Smooth muscle cell of the brain vasculature (primary cell): ENCODE measurements at regions not wholly inside any gene's neighbourhood (a gene's known extent, or its start where the extent isn't known, plus 50 kb on each side); places are given as distances from the start of the nearest gene placed in this dataset.

Experiments
- DNase-seq: peaks from one replicate; pipeline ENCODE4 v3.0.0-alpha.2; 2012; ENCODE audit warnings: low read depth, low spot score

DNA sequence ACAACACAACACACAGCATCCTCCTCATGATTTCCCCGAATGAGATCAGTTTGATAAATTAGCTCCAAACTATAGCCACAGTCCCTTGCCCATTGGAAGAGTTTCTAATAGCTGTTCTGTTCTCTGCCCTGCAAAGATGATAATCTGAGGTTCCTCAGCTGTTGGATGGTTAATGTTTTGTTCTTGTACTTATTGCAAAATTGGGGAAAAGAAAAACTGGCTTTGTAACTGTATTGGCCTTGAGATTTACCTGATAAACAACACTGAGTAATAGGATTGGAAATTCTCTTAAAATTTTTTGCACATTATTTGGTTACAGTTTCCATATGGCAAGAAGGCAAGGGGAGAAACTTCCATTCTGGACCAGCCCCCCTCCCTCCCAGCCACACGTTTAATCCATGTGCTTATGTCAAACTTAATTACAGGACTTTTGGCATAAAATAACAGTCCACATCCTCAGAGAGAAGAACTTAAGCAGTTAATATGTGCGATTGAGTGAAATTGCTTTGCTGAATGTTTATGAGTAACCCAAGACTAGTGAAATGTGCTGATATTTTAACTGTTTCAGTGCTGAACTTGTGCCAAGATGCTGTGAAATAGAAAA, 119.1 kb upstream of the ZFHX3 start:
- DNase-seq: no peak

DNA sequence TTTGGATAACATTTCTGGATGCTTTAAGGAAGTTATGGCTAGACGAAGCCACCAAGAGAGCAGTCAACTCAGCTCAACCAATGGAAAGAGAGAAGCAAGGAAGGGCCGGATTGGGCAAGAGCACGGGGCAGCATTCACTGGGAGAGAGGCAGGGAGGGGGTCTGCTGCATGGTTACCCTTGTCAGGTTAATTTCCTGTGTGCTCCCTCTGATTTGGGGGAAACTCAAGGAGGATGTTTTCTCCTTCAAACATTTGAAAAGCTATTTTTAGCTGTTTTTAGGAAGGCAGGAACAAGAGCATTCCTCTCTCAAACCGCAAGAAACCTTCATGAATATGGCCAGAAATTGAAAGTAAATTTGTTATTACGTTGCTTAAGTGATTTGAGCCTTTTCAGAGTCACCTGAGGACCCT, 118.5 kb upstream of the ZFHX3 start:
- DNase-seq: no peak

DNA sequence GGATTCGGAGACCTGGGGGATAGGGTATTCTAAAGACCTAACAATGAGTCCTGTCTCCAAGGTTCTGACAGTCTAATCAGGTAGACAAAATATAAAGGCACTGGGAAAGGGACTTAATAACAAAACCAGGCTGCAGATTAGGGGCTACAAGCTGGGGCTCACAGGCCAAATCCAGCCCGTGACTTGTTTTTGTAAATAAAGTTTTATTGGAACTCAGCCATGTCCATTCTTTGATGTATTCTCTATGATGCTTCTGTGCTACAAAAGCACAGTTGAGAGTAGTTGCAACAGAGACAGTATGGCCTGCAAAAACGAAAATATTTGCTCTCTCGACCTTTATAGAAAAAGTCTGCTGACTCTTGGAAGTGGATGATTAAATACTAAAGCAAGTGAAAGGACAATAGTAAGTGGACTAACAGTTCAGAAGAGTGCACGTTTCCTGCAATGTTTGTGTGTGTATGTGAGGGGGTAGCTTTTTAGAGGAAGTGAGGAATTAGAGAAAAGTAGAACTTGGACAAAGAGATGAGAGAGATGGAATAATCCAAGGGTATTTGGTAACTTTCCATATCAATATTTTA, 115.4 kb upstream of the ZFHX3 start:
- no peak for DNase-seq

DNA sequence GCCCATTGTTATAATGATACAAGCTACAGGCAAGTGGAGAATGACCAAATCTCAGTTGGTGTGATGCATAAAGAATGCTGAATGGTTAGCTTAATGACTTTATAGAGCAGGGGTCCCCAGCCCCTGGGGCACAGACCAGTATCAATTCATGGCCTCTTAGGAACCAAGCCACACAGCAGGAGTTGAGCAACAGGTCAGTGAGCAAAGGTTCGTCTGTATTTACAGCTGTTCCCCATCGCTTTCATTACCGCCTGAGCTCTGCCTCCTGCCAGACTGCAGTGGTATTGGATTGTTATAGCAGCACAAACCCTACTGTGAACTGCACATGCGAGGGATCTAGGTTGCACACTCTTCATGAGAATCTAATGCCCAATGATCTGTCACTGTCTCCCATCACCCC, 114.0 kb upstream of the ZFHX3 start:
- DNase-seq: no peak

DNA sequence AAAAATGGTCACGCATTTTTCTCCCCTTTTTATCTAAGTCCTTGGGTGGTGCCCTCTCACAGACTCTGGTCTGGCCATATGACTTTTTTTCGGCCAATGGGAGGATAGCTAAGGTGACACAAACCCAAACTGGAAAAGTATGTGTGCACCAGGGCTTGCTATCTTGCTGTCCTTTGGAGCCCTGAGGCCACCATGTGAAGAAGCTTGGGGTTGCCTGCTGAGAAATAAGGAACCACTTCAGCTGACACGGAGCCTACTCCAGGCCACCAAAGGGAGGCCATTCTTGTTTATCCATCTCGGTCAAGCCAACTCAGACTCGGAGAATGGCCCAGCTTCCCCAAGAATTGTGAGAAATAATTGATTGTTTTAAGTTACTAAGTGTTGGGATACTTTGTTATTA, 111.4 kb upstream of the ZFHX3 start:
- DNase-seq: no peak

DNA sequence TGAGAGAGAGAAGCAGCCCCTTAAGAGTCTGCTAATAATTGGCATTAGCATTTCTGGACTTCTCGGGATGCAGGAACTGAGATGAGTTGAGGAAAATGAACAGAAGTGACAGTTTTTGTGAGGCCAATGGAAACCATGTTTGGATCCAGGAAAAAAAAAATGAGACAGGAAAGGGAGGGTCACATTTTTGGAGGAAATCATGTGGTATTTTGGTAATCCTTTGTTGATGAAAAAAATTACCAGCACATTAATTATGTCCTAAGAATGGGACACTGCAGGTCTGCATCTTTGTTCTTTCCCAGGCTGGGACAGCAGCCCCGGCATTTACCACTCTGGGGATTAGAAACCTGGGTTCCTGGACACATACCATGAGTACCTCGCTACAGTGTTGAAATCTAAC, 109.9 kb upstream of the ZFHX3 start:
- DNase-seq: no peak

DNA sequence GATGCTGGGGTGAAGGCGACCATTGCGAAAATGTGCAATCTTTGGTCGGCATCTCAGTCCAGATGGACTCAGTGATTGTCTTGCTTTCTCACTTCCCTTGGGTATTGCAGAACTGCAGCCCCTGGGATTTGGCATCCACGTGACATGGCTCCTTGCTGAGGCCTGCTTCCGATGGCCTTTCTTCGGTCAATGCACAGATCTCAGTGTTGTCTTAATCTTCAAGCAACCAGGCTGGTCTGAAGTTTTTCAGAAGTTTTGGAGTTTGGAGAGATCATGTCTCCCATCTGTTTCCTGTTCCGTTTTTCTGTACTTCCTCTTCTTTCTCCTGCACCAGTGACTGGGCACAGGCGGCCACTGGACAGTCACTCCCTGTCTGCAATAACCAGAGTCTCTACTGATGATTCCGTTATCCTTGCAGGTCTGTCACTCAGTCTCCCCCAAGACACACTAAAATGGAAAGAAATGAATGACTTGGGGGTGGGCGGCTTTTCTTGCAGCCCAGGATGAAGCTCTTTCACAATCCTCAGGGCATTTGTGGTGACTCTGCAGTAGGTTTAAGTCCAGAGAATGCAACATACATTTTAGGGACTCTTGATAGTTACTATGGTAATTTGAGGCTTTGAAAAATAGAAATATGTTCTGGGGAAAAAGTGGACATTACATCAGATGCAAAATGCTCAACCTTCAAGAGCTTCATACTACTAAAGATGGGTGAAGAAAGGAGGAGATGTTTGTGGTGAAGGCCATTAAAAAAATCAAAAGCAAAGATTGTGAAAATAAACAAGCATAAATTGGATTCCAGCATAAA, 106.3 kb upstream of the ZFHX3 start:
- DNase-seq: no peak

DNA sequence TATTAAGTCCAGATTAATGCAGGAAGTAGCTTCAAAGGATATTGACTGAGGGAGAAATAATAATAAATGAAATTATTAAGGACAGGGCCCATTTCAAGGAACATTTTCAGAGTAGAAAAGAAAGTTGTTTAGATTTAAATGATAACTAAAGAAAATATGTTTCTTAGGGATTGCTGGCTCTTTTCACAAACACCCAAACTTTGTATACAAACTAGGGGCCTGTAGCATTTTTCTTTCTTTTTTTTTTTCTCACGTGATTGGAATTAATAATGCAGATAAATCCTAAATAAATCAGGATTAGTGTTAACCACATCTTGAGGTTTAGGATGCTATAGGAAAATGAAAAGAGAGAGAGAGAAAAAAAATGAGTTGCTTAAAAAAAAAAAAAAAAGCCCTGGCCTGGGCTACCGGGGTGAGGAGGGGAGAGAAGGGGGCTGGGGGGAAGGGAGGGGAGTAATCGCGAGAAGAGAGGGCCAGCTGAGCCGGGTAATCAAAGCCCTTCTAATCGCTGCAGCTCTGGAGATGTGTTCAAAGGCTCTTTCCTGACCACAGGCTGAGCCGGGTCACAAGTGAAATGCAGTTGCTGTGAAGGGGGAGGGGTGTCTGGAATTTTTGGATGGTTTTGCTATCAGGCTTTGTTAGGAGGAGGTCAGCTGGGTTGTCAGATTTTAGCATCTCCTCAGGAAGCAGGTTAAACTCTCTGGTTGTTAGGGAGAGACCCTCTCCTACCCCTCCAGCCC, 104.6 kb upstream of the ZFHX3 start:
- DNase-seq: no peak

DNA sequence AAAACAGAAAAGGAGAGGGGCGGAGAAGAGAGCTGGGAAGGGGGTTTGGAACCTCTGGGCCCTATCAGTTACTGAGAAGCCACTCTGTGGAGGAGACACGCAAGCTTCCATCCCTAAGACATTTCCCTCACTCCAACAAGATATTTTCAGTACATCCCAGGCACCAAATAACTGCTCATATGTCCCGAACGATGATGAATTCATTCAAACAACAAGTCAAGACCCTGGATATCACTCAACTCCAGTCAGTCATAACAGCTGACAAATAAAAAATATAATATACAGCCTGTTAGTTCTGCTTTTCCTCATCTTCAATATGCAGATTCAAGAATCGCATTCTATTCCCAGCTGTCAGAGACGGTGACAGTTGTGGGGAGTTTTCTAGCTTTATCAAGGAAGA, 104.0 kb upstream of the ZFHX3 start:
- no peak for DNase-seq

DNA sequence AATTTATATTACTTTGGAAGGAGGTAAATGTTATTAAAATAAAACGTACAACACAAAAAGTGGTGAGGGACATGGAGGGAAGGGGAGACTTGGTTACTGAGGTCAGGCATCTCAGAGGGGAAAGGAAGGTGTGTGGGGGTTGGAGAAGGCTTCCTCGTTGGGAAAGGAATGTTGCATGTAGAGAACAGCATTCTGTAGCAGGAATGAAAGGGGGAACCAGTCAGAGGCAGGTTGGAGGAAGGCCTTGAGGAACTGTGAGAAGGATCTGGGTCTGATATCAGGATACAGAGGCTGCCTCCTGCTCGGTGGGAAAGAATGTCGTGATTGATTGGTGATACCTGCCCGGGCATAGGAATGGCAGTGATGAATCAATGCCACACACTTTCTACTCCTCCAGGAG, 103.3 kb upstream of the ZFHX3 start:
- no peak for DNase-seq

DNA sequence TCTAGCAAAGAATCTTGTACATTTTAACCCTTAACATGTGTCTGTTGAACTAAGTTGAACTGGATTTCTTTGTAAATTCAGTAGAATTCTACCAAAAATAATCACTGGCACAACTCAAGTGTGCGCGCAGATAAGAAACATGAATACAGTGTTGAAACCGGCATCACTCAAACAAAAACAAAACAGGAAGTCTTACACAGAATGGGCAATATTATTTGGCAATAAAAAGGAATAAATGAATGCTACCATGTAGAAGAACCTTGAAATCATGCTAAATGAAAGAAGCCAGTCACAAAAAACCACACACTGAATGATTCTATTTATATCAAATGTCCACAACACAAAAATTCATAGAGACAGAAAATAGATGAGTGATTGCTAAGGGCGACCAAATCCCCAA, 102.9 kb upstream of the ZFHX3 start:
- no peak for DNase-seq

DNA sequence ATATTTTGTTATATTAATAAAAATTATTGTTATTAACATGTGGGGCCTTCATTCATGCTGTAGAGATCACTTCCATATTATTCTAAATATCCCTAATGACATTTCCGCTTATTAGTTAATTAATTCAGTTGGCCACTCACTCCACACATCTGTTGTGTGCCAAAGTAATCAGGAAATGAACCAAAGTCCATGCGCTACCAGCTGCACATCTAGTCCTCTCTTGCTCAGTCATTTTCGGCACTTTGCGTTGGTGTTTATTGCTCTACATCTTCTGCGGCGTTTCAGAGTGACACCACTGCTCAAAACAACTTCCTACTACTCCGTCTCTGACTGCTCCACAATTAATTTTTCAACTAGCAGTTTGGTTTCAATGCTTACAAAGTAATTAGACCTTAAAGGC, 101.4 kb upstream of the ZFHX3 start:
- DNase-seq: no peak

DNA sequence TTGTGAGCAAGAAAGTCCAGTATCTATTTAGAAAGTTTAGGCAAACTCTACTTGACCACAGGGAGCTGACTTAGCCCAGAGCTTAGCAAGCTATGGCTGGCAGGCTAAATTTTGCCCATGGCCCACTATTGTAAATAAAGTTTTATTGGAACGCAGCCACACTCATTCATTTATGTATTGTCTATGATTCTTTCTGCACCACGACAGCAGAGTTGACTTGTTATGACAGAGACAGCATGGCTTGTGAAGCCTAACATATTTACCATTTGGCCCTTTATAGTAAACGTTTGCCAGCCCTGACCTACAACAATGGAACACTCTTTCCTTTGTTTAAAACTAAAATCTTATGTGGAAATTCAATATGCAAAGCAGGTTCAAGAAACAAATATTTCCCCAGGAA, 100.0 kb upstream of the ZFHX3 start:
- DNase-seq: no peak

DNA sequence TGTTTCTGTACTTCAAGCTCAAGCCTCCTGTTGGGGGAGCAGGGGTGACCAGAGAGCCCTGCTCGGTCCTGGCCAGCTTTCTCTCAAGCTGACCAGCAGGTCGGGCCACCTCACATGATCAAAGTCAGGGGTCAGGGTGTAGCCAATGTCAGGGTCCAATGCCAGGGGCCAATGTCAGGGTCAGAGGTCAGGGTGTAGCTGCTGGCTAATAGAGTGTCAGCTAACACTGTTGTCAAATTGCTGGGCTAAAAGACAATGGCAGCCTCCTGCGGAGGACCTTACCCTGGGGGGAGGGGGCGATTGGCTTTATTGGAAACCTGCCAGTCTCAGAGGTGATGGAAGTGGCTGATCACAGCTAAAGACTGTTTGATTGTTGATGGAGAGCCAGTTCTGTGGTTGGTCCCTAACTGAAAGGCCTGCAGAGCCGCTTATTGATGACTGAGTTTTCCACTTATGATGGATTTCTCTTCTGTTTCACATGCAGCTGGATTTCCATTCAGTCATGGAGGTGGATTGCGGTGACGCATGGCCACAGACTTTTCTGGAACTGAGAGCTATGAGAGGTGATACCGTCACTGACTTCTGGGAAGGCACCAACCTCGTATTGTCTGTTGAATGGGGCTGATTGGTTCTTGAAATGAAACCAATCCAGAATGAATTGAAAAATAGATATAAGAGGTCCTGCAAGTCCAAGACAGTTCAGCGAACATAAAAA, 97.4 kb upstream of the ZFHX3 start:
- DNase-seq: no peak

DNA sequence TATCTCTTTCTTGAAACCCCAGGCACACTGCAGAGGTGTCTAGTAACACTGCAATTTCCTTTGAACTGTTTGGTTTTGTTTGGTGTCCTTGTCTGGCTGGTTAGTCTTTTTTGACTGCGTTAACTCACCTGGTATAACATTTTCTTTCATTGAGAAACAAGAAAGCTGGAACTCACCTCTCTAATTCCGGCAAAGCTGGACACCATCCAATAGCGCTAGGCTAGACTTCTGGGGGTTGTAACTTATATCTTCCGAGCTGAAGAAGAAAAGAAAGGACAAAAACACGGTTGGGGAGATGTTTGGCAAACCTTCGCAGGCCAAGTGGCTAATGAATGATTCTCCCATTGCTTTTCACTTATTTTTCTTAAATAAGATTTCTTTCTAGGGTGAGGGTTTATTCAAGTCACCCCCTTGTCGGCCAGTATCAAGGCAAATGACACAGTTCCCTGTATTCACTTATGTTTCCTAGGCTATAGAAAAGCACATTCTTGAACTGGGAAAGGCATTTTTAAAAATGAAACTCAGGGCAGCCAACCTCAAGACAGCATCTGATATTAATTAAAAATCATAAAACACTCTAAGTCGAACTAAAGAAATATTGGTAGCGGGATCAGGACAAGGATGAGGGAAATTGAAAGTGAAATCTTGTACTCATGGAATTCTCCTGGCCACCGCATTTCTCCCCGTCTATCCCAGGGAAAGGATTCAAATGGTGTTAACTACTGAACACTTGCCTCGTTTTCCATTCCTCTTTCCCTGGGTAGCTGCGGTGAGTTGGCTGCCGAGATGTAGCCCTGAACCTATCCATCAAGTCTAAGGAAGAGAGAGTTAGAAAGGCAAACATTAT, 95.9 kb upstream of the ZFHX3 start:
- DNase-seq: no peak

DNA sequence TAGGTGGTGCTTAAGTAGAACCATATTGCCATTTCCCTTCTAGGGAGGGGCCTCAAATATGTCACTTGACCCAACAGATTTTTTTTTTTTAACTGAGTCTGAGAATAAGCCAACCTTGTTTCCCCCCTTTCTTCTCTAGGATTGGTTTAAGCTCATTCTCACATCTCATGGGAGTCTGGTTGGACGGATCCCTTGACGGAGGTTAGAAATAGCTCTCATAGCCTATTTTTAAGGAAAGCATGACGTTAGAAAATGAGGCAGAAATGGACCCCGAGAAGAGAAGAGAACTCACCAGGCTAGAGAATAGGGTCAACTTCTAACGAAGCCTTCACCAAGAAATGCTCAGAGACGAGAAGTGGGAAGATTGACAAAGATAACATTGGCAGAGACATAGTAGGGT, 95.1 kb upstream of the ZFHX3 start:
- DNase-seq: no peak

DNA sequence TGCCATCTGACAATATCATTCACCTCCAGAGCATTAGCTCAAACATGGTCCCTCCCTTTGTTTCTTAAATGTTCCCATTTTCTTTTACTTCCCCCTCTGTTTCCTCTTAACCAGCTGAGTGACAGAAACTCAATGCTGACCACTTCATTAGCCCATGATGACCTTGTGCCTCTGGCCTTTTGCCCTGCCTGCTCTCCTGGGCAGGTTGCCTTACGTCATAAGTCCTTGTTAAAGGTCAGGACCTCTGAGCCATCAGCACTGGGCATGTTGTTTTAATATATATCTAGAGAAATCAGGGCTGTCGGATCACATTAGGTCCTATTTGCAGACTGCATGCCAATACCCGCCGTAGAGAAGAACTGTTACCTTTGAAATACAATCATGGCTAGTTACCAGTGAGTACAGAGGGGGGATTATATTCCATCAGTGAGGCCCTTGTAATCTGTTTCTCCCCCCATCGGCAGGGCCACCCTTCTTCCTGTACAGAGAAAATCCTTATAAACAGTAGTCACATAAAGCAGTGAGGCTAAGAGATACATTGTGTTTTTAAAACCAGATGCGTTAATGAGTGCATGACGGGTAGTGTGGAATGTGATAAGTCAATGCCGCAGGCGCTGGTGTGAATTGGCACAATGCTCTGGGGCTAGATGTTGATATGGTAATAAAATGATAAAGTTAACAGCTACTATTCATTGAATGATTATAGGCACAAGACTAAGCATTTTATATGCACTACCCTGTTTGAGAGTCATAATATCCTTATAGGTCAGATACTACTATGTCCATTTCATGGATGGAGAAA, 94.3 kb upstream of the ZFHX3 start:
- no peak for DNase-seq

DNA sequence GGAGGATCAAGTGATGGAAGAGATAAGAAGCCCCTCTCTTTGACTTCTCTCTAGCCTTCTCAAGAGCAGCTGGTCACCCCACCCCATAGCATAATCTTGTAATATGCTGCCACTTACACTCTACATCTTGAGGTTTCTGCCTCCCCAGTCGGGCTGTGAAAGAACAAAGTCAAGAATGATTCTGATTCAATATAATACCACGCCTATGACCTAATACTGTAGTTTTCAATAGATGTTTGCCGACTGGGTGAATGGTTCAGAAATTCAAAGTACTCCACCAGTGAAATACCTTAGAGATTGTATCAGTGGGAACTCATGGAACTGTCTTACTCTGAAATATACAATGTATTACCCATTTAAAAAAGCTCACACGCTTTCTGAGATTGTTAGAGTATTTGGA, 93.0 kb upstream of the ZFHX3 start:
- DNase-seq: no peak

DNA sequence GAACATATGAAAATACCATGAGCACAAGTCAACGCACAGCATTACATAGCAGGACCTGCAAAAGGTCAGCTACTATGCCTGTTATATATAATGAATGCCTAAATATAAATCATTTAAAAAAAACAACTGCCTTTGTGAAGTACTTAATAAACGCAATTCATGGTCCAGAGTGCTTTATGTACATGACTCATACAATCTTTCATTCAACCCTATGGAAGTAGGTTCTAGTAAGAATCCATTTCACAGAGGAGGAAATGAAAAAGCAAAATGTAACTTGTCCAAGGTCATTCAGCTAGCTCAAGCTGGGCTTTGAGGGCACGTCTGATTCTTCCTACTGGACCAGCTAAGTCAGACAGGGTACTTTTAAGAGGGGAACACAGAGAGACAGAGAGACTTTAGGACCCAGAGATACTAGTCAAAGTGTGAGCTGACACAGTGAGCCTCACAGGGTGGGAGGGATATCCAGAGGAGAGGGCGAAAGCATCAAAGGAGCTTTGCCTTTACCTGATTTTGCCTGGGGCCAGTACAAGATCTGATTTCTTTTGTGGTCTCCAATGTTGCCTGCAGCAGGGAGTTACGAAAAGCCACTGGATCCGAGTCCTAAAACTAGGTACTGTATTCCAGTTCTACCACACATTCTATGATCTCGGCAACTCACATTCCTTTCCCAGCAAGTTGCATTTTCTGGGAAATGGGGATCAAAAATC, 83.4 kb upstream of the ZFHX3 start:
- no peak for DNase-seq

DNA sequence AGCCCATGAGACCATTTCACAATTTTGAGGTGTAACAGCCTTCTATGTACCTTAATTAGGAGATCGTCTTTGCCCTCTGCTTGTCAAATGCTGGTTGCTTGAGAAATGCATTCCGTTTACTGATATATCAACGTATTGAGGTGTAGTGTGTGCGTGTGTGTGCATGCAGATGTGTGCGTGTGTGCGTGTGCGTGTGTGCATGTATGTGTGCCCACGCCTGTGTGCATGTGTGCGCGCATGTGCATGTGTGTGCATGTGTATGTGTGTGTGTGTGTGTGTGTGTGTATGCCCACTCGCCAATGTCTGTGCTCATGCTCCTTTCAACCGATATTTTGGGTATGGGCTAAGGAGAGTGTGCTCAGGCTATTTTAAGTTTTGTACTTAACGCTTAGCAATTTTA, 81.5 kb upstream of the ZFHX3 start:
- no peak for DNase-seq
